ENCODE measurements at regions not wholly inside any gene's neighbourhood (a gene's known extent, or its start where the extent isn't known, plus 50 kb on each side); places are given as distances from the start of the nearest gene placed in this dataset.

DNA sequence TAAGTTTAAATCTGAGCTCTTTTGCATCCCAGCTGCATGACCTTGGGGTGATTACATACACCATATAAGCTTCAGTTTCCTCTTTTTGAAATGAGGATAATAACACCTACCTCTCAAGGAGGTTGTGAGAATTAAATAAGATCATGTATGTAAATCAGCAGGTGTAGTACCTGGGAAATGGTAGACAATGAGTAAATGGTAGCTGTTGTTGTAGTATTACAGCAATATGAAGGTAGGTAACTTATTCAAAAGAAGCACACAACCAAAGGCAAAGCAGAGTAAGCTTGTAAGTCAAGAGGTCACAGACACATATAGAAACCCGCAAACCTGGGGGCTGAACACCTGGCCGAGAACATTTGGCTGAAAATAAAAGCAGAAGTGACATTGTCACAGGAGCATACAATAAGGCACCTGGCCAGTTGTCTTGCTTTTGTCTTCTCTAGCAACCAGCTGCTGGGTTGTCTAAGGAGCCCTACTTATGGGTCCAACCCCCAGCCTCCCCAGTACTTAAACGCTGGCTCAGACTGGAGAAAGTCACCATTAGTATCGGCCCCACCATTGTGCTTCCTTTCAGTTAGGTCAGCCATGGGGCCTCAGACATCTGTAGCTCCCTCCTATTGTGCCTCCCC is 203.6 kb upstream of the MKLN1 start:
- H3K9me3 Mint-ChIP-seq: peaks cover 5 to 21% (median 14%) of the 10 kb centered on the region in 7 donors
- Histone ChIP-seq H3K36me3 (replicated peaks in 1 of 2; ENCODE audit: control insufficient read depth in 1 of 2, insufficient read depth in 2 of 2, low read length in 2 of 2) (no peaks in the 10 kb centered on the region), H3K9ac (ENCODE audit: insufficient read depth, low read length, poor library complexity, severe bottlenecking) (no peak overlapping the region), H3K4me2 (replicated peaks; ENCODE audit: extremely low read depth, low read length, poor library complexity, severe bottlenecking) (no peak overlapping the region), H3K27me3 (ENCODE audit: control insufficient read depth in 2 of 2, insufficient read depth in 2 of 2, low read length in 2 of 2) (no peaks in the 10 kb centered on the region), H4K20me1 (ENCODE audit: insufficient read depth, low read length) (no peaks in the 10 kb centered on the region), H2AFZ (ENCODE audit: insufficient read depth, low read depth, low read length, poor library complexity, severe bottlenecking) (no peak overlapping the region), H3K27ac (ENCODE audit: low read depth in 1 of 2, low read length in 2 of 2) (no peak overlapping the region), H3K79me2 (ENCODE audit: insufficient read depth, low read length) (no peaks in the 10 kb centered on the region), H3K4me1 (ENCODE audit: control insufficient read depth in 1 of 2, insufficient read depth in 2 of 2, low read length in 2 of 2) (no peaks in the 10 kb centered on the region), H3K4me3 (replicated peaks in 1 of 3; ENCODE audit: low read depth in 2 of 3, low read length in 3 of 3) (no peak overlapping the region), H3K9me3 (replicated peaks in 1 of 2; ENCODE audit: control insufficient read depth in 1 of 2, insufficient read depth in 1 of 2, low read length in 2 of 2) (peaks cover 5 to 10% of the 10 kb centered on the region in 2 donors)
- TF ChIP-seq, protein P1, sequence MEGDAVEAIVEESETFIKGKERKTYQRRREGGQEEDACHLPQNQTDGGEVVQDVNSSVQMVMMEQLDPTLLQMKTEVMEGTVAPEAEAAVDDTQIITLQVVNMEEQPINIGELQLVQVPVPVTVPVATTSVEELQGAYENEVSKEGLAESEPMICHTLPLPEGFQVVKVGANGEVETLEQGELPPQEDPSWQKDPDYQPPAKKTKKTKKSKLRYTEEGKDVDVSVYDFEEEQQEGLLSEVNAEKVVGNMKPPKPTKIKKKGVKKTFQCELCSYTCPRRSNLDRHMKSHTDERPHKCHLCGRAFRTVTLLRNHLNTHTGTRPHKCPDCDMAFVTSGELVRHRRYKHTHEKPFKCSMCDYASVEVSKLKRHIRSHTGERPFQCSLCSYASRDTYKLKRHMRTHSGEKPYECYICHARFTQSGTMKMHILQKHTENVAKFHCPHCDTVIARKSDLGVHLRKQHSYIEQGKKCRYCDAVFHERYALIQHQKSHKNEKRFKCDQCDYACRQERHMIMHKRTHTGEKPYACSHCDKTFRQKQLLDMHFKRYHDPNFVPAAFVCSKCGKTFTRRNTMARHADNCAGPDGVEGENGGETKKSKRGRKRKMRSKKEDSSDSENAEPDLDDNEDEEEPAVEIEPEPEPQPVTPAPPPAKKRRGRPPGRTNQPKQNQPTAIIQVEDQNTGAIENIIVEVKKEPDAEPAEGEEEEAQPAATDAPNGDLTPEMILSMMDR (IDR thresholded peaks at IDR 0.05): no peak
- intact Hi-C loops (cut with micrococcal nuclease): no loop called here
- H3K4me1 Mint-ChIP-seq: peaks cover 5% of the 10 kb centered on the region
- H3K4me3 Mint-ChIP-seq: no peak overlapping the region
- no peak for DNase-seq
- 97% methylated on average over 3 of the region's 4 CpGs for WGBS (ENCODE audit: insufficient coverage)
- H3K36me3 Mint-ChIP-seq: no peaks in the 10 kb centered on the region
- peaks cover 0 to 10% (median 0%) of the 10 kb centered on the region in 3 donors for H3K27me3 Mint-ChIP-seq (ENCODE audit: low read depth in 3 of 3)
- H3K27ac Mint-ChIP-seq: no peak overlapping the region

DNA sequence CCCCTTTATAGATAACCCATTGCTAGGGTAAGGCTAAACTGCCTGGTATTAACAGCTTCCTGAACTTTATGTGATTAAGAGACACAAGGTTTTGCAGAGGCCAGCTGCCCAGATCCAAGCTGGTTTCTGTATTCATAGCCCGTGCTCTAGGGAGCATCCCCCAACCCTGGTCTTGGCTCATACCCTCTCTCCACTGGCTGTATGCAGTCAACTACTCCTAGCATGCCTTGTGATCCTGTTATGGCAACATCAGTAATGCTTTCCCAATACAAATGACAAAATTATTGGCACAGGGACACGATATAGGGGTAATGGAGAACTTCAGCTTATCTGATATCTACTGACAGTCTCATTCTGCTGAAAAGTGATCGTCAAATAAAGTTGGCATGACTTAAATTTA is 202.8 kb upstream of the MKLN1 start:
- no peak overlapping the region for H2AFZ ChIP-seq (ENCODE audit: insufficient read depth, low read depth, low read length, poor library complexity, severe bottlenecking)
- H3K4me1 Mint-ChIP-seq: peaks cover 5% of the 10 kb centered on the region
- no CpG with 5 or more reads among the region's 3 CpGs for WGBS (ENCODE audit: insufficient coverage)
- H3K27me3 ChIP-seq (ENCODE audit: control insufficient read depth in 2 of 2, insufficient read depth in 2 of 2, low read length in 2 of 2): no peaks in the 10 kb centered on the region
- H3K36me3 ChIP-seq (replicated peaks in 1 of 2; ENCODE audit: control insufficient read depth in 1 of 2, insufficient read depth in 2 of 2, low read length in 2 of 2): no peaks in the 10 kb centered on the region
- H3K27me3 Mint-ChIP-seq (ENCODE audit: low read depth in 3 of 3): peaks cover 0 to 10% (median 0%) of the 10 kb centered on the region in 3 donors
- no peak for DNase-seq
- H3K4me3 ChIP-seq (replicated peaks in 1 of 3; ENCODE audit: low read depth in 2 of 3, low read length in 3 of 3): no peak overlapping the region
- H3K79me2 ChIP-seq (ENCODE audit: insufficient read depth, low read length): no peaks in the 10 kb centered on the region
- H3K4me3 Mint-ChIP-seq: no peak overlapping the region
- no peak overlapping the region for H3K9ac ChIP-seq (ENCODE audit: insufficient read depth, low read length, poor library complexity, severe bottlenecking)
- no peaks in the 10 kb centered on the region for H4K20me1 ChIP-seq (ENCODE audit: insufficient read depth, low read length)
- intact Hi-C loops (cut with micrococcal nuclease): no loop called here
- H3K4me2 ChIP-seq (replicated peaks; ENCODE audit: extremely low read depth, low read length, poor library complexity, severe bottlenecking): no peak overlapping the region
- H3K27ac ChIP-seq (ENCODE audit: low read depth in 1 of 2, low read length in 2 of 2): no peak overlapping the region
- H3K36me3 Mint-ChIP-seq: no peaks in the 10 kb centered on the region
- H3K4me1 ChIP-seq (ENCODE audit: control insufficient read depth in 1 of 2, insufficient read depth in 2 of 2, low read length in 2 of 2): no peaks in the 10 kb centered on the region
- TF ChIP-seq, protein P1 (IDR thresholded peaks at IDR 0.05): no peak
- H3K9me3 Mint-ChIP-seq: peaks cover 2 to 14% (median 6%) of the 10 kb centered on the region in 7 donors
- H3K9me3 ChIP-seq (replicated peaks in 1 of 2; ENCODE audit: control insufficient read depth in 1 of 2, insufficient read depth in 1 of 2, low read length in 2 of 2): peaks cover 0 to 2% of the 10 kb centered on the region in 2 donors
- H3K27ac Mint-ChIP-seq: no peak overlapping the region

Data from CD14-positive monocyte (primary cell).